PC-9 (cell line): ENCODE measurements at regions not wholly inside any gene's neighbourhood (a gene's known extent, or its start where the extent isn't known, plus 50 kb on each side); places are given as distances from the start of the nearest gene placed in this dataset.
"Not testable (repeated sequence)": the region's sequence is repeated elsewhere in the genome, so short reads cannot be mapped to it uniquely, and the experiment has no call there.

Experiments
- EZH2 ChIP-seq: fragments of 200-600 bp; sonication (generic); IDR thresholded peaks from 2 replicates; pipeline ENCODE4 v1.8.0; 2017; ENCODE audit warnings: antibody characterized with exemption, low read depth
- TF ChIP-seq, protein P1 (sequence below): fragments of 200-600 bp; sonication (generic); conservative IDR thresholded peaks from 2 replicates; pipeline ENCODE4 v1.6.1; 2017; ENCODE audit warnings: mixed run types, antibody characterized with exemption, mild to moderate bottlenecking, moderate library complexity

DNA sequence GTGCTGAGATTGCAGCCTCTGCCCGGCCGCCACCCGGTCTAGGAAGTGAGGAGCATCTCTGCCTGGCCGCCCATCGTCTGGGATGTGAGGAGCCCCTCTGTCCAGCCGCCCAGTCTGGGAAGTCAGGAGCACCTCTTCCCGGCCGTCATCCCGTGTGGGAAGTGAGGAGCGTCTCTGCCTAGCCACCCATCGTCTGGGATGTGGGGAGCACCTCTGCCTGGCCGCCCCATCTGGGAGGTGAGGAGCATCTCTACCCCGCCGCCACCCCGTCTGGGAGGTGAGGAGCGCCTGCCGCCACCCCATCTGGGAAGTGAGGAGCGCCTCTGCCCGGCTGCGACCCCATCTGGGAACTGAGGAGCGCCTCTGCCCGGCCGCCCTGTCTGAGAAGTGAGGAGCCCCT lies 372.2 kb downstream of the TECRL start:
- not testable (repeated sequence) for TF ChIP-seq EZH2
- TF ChIP-seq, protein P1, sequence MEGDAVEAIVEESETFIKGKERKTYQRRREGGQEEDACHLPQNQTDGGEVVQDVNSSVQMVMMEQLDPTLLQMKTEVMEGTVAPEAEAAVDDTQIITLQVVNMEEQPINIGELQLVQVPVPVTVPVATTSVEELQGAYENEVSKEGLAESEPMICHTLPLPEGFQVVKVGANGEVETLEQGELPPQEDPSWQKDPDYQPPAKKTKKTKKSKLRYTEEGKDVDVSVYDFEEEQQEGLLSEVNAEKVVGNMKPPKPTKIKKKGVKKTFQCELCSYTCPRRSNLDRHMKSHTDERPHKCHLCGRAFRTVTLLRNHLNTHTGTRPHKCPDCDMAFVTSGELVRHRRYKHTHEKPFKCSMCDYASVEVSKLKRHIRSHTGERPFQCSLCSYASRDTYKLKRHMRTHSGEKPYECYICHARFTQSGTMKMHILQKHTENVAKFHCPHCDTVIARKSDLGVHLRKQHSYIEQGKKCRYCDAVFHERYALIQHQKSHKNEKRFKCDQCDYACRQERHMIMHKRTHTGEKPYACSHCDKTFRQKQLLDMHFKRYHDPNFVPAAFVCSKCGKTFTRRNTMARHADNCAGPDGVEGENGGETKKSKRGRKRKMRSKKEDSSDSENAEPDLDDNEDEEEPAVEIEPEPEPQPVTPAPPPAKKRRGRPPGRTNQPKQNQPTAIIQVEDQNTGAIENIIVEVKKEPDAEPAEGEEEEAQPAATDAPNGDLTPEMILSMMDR, result not testable (repeated sequence)
